Activated CD8-positive, alpha-beta memory T cell treated with anti-CD3 and anti-CD28 coated beads for 4 hours (primary cell): ENCODE measurements at regions not wholly inside any gene's neighbourhood (a gene's known extent, or its start where the extent isn't known, plus 50 kb on each side); places are given as distances from the start of the nearest gene placed in this dataset.
"Not testable (repeated sequence)": the region's sequence is repeated elsewhere in the genome, so short reads cannot be mapped to it uniquely, and the experiment has no call there.

Source experiments
- DNase-seq, 2 donors: peaks; one replicate each; pipeline ENCODE4 v3.0.0-alpha.2; 2020; ENCODE audit warnings: low read depth in 2 of 2

GRCh38 chr4:38516190-38516589 lies 147.8 kb upstream of the KLF3 start:
- no peak for DNase-seq

GRCh38 chr4:38519666-38520065 lies 144.3 kb upstream of the KLF3 start:
- no peak for DNase-seq

- DNase-seq: no peak
These were observed 140.9 kb upstream of the KLF3 start for GRCh38 chr4:38523054-38523453.

DNA sequence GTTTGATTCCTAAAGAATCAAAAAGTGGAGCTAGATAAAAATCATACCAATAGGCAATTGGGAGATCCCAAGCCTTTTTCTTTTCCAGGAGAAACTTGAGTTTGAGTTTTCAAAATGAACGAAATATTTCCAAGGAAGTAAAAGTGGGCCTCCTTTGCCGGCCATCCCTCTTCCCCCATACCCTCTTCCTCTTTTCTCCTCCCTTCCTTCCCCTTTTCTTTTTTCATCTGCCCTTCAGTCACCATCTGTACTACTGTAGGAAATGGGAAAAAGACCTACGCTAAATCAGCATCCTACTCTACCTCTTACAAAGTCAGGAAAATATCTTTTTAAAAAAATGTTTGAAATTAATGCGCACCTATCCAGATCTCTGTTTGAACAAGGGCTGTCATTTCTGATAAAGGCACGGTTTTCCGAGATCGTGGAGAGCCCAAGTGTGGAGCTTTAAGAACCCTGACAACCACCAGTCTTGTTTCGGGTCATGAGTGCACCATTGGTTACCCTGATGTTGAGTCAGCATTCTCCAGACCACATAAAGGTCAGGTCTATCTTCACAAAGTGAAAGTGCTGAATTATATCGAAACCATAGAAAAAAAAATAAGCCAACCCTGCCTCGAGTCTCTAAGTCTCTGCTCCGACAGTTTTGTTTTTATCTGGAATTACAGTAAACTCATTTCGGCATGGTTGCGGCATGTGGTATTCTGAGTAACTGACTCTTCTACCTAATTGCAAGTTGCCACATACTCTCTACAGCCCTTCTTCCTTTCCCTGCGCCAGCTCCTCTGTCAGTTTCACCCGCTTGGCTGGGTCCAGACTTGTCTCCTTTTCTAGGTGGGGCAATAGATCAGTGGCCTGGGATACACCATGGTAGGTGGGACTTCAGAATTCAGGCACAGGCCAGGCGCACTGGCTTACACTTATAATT lies 140.2 kb upstream of the KLF3 start:
- no peak for DNase-seq

- no peak for DNase-seq
These were observed 137.6 kb upstream of the KLF3 start for GRCh38 chr4:38526412-38526811.

- peak; percentile 11 to 14 for DNase-seq
These were observed 134.5 kb upstream of the KLF3 start for GRCh38 chr4:38529189-38530115.

DNA sequence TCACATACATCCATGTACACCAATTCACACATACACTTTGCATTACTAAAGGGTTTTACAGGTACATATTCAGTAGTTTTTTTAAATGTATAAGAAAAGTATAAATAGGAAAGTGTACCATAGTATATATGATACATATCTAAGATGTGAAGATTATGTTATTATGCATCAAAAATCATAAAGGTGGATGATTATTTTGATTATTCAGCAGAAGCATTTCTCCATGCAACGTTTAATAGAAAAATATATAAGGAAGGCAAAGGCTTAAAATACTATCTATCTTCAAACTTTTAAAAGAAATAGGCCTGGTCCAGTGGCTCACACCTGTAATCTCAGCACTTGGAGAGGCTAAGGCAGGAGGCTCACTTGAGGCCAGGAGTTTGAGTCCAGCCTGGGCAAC lies 133.5 kb upstream of the KLF3 start:
- no peak for DNase-seq

DNA sequence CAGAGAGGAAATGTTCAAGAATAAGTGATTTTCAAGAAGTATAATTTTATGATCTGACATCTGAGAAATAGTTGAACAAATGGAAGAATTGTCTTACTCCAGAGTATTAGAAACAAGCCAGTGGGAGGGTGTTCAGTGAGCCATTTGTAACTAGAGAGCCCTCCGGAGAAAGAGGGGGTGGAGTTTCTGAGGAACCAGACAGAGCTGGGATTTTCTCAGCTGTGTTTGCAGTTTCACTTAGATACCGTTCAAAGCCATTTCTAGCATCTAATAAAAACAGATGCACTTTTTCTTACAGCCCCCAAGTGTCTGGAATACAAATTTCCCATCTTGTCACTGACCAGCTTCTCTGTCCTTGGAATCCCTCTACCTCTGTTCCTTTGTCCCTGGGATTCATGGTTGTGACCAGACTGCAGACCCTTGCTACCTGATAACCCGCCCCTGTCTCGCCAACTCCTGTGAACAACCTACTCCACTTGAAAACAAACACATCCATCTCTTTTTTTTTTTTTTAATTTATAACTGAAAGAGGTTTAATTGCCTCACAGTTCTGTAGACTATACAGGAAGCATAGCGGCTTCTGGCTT lies 132.8 kb upstream of the KLF3 start:
- no peak for DNase-seq

DNA sequence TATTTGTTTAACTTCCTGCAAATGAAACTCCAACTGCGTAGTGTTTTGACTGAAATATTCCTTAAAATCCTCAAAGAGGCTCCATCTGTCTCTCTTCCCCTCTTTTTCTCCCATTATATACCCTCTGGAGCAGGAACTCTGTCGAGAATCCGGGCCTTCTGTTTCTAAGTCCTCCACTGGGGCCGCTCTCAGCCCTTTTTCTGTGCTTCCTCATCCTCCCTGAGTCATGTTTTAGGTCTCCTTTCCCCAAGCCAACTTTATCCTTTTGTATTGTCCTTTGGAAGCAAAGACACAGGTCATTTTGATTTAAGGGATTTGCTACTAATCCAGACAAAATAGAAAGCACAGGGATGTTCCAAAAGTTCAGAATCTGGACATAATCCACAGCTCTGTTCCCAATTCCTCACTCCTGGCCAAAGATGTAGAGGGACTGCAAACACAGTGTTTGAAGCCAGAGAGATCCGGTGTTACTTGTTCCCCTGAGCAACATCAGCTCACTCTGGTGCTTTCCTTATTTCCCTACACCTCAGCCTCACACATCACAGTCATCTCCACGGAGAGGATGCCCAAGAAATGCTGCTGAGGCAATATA lies 131.0 kb upstream of the KLF3 start:
- no peak for DNase-seq

DNA sequence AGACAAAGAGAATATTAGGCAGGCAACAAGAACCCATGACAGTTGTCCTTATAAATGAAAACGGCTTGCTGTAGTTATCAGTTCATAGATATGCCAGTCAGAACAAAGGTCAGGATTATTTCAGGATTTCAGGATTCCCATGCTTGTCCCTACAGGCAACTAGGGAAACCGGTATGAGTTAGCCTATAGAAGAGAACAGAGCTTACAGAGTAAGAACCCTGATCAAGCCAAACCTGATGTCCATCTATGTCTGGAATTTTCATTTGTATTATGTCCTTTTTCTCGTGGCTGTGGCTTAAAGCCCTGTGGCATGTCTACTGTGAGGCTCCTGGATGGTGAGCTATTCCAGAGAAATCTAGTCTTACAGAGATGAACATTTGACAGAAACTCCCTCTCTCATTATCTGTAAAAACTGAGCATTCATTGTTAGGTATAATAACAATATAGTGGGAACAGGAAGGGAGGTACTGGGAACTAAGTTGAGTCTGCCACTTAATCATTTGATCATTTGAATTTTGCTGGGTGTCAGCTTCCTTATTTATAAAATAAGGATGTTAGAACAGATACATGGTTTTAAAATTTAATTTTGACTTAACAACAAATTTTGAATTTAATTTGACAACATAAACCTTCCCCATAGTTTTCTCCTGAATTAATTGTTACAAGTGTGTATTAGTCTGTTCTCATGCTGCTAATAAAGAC lies 129.5 kb upstream of the KLF3 start:
- no peak for DNase-seq

DNA sequence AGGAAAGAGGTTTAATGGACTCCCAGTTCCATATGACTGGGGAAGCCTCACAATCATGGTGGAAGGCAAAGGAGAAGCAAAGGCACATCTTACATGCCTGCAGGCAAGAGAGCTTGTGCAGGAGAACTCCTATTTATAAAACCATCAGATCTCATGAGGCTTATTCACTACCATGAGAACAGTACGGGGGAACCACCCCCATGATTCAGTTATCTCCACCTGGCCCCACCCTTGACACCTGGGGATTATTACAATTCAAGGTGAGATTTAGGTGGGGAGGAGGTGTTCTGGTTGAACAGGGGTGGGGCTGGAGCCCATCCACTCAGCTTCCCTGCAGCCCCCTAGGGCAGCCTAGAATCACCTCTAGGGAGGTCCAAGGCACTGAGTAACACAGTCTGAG lies 128.9 kb upstream of the KLF3 start:
- not testable (repeated sequence) for DNase-seq

DNA sequence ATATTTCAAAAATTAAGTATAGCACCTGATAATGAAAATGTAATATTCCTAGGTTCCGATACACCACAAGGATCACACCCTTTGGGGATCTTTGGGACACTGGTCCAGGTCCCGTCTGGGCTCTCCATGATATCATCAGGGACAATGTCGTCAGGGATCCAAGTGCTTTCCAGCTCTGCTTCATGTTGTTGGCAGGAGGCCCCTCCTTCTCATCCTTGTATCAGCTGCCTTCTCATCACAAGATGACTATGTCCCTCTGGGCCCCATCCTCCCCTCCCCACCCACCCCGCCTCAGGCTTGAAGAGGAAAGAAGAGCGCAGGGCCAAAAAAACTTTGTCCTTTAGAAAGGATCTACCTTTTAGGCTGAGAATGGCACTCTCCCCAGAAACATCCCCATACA lies 128.3 kb upstream of the KLF3 start:
- no peak for DNase-seq

DNA sequence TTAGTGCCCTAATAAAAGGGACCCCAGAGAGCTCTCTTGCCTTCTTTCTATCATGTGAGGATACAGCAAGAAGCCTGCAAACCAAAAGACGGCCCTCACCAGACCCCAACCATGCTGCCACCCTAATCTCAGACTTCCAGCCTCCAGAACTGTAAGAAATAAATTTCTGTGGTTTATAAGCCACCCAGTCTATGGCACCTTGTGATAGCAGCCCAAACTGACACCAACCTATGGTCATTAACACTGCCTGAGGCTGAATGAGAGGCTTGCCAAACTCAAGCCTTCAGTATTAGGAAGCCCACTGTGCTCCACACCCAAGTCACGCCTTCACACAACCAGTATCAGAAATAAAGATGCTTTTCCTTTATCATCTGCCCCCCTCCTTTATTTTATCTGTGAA lies 127.3 kb upstream of the KLF3 start:
- no peak for DNase-seq

- DNase-seq: no peak
These were observed 126.3 kb upstream of the KLF3 start for GRCh38 chr4:38537666-38538065.

DNA sequence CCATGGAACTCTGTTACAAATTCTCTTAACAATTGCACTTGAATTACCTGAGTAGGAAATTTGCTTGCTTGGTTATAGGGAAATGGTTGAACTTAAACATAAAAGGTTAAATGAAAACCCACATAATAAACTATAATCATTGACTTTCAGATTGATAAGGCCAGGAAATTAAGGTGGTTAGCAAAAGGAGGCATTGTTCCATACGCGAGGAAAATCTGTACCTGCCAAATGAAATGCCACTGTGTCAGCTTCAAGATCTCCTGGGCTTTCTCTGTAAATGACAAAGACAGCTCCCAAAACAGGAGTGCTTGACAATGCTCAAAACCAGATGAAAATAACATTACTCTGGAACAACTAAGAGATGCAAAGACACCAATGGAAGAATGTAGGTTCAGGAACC lies 125.5 kb upstream of the KLF3 start:
- DNase-seq: no peak

GRCh38 chr4:38539501-38539900 lies 124.5 kb upstream of the KLF3 start:
- no peak for DNase-seq

DNA sequence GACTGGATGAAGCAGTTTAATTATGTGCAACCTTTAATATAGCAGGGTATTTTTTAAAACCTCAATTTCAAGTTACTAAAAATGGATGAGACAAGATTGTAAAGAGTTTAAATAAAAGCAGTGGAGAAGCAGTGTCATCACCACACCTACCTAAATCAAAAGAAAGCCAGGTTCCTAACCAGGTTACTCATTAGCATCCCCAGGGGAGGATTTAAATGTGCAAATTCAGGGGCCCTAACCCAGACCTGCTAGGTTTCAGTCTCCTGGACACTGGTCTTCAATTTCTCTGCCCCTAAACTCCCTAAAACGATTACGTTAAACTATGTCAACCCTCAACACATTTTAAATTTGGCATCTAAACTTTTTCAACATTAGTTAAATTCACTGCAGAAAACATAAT lies 116.9 kb upstream of the KLF3 start:
- no peak for DNase-seq

- no peak for DNase-seq
These were observed 115.7 kb upstream of the KLF3 start for GRCh38 chr4:38548256-38548655.

- no peak for DNase-seq
These were observed 104.6 kb upstream of the KLF3 start for GRCh38 chr4:38559374-38559773.

GRCh38 chr4:38560340-38560739 lies 103.7 kb upstream of the KLF3 start:
- no peak for DNase-seq
